Vagina (tissue), 2 donors: ENCODE measurements at regions not wholly inside any gene's neighbourhood (a gene's known extent, or its start where the extent isn't known, plus 50 kb on each side); places are given as distances from the start of the nearest gene placed in this dataset.

Source experiments
- DNase-seq, 2 donors: peaks; one replicate each; pipeline ENCODE4 v3.0.0-alpha.2; 2017; ENCODE audit errors: extremely low spot score in 2 of 2
- H3K27ac ChIP-seq: fragments of 200-600 bp; sonication (generic); one replicate; pipeline ENCODE4 v1.5.1; 2019
- H3K27me3 ChIP-seq: fragments of 200-600 bp; sonication (generic); one replicate; pipeline ENCODE4 v1.5.1; 2019
- H3K36me3 ChIP-seq, 2 donors: fragments of 200-600 bp; sonication (generic); one replicate each; pipeline ENCODE4 v1.5.1; 2017 to 2019
- H3K4me1 ChIP-seq: fragments of 200-600 bp; sonication (generic); one replicate; pipeline ENCODE4 v1.5.1; 2019
- H3K4me3 ChIP-seq, 2 donors: fragments of 200-600 bp; sonication (generic); 1 replicate in 1 of 2; 2 replicates in 1 of 2; pipeline ENCODE4 v1.5.1; 2016 to 2019
- H3K9me3 ChIP-seq: fragments of 200-600 bp; sonication (generic); one replicate; pipeline ENCODE4 v1.5.1; 2019
- POLR2A ChIP-seq, 2 donors: fragments of 450-650 bp; IDR thresholded peaks; one replicate each; pipeline ENCODE4 v1.6.1; 2017; ENCODE audit warnings: antibody characterized with exemption in 2 of 2, mild to moderate bottlenecking in 2 of 2, moderate library complexity in 2 of 2
- POLR2AphosphoS5 ChIP-seq, 2 donors: sonication (generic); formaldehyde crosslinking; IDR thresholded peaks; one replicate each; pipeline ENCODE4 v1.9.0; 2017; ENCODE audit warnings: antibody characterized with exemption in 2 of 2, mild to moderate bottlenecking in 2 of 2, low read depth in 1 of 2; ENCODE audit not compliant: insufficient read depth in 1 of 2
- intact Hi-C: fragments of 100-400 bp; cut with DNase I; formaldehyde crosslinking; loops from one replicate; pipeline ENCODE4 v1.15.1; 2023
- TF ChIP-seq, protein P1 (sequence below), 3 experiments: fragments of 450-650 bp in 2 of 3; fragments of 200-600 bp in 1 of 3; sonication (generic) in 1 of 3; IDR thresholded peaks; one replicate each; pipeline ENCODE4 v1.5.1; 2017 to 2019; ENCODE audit warnings: antibody characterized with exemption in 3 of 3, mild to moderate bottlenecking in 2 of 3, moderate library complexity in 2 of 3

GRCh38 chr10:92789067-92789466 is 59.3 kb upstream of the EXOC6 start:
- DNase-seq = no peak
- no peak overlapping the region for H3K4me3 ChIP-seq
- intact Hi-C loops = no loop called here
- TF ChIP-seq, protein P1, sequence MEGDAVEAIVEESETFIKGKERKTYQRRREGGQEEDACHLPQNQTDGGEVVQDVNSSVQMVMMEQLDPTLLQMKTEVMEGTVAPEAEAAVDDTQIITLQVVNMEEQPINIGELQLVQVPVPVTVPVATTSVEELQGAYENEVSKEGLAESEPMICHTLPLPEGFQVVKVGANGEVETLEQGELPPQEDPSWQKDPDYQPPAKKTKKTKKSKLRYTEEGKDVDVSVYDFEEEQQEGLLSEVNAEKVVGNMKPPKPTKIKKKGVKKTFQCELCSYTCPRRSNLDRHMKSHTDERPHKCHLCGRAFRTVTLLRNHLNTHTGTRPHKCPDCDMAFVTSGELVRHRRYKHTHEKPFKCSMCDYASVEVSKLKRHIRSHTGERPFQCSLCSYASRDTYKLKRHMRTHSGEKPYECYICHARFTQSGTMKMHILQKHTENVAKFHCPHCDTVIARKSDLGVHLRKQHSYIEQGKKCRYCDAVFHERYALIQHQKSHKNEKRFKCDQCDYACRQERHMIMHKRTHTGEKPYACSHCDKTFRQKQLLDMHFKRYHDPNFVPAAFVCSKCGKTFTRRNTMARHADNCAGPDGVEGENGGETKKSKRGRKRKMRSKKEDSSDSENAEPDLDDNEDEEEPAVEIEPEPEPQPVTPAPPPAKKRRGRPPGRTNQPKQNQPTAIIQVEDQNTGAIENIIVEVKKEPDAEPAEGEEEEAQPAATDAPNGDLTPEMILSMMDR (IDR thresholded peaks at IDR 0.05) = no peak
- TF ChIP-seq POLR2AphosphoS5 (IDR thresholded peaks at IDR 0.05; ENCODE audit: insufficient read depth in 1 of 2, low read depth in 1 of 2) (no peak), POLR2A (IDR thresholded peaks at IDR 0.05) (no peak)
- no peaks in the 10 kb centered on the region for H3K27me3 ChIP-seq
- no peak overlapping the region for H3K27ac ChIP-seq
- no peaks in the 10 kb centered on the region for H3K36me3 ChIP-seq
- no peaks in the 10 kb centered on the region for H3K4me1 ChIP-seq
- H3K9me3 ChIP-seq = no peaks in the 10 kb centered on the region

GRCh38 chr10:92789786-92790185 is 58.5 kb upstream of the EXOC6 start:
- Histone ChIP-seq H3K9me3 (no peaks in the 10 kb centered on the region), H3K36me3 (no peaks in the 10 kb centered on the region), H3K4me3 (no peak overlapping the region), H3K27me3 (no peaks in the 10 kb centered on the region), H3K27ac (no peak overlapping the region), H3K4me1 (no peaks in the 10 kb centered on the region)
- TF ChIP-seq POLR2AphosphoS5 (IDR thresholded peaks at IDR 0.05; ENCODE audit: insufficient read depth in 1 of 2, low read depth in 1 of 2) (no peak), POLR2A (IDR thresholded peaks at IDR 0.05) (no peak)
- TF ChIP-seq, protein P1 (IDR thresholded peaks at IDR 0.05) = no peak
- intact Hi-C loops = no loop called here
- DNase-seq = no peak

- no peak overlapping the region for H3K27ac ChIP-seq
- H3K9me3 ChIP-seq = no peaks in the 10 kb centered on the region
- DNase-seq = no peak
- no peaks in the 10 kb centered on the region for H3K27me3 ChIP-seq
- TF ChIP-seq, protein P1 (IDR thresholded peaks at IDR 0.05) = no peak
- no peak for TF ChIP-seq POLR2AphosphoS5 (IDR thresholded peaks at IDR 0.05; ENCODE audit: insufficient read depth in 1 of 2, low read depth in 1 of 2)
- no peak for TF ChIP-seq POLR2A (IDR thresholded peaks at IDR 0.05)
- H3K36me3 ChIP-seq = no peaks in the 10 kb centered on the region
- H3K4me1 ChIP-seq = no peaks in the 10 kb centered on the region
- intact Hi-C loops = no loop called here
- H3K4me3 ChIP-seq = no peak overlapping the region
These were observed 57.9 kb upstream of the EXOC6 start for GRCh38 chr10:92790440-92790839.

DNA sequence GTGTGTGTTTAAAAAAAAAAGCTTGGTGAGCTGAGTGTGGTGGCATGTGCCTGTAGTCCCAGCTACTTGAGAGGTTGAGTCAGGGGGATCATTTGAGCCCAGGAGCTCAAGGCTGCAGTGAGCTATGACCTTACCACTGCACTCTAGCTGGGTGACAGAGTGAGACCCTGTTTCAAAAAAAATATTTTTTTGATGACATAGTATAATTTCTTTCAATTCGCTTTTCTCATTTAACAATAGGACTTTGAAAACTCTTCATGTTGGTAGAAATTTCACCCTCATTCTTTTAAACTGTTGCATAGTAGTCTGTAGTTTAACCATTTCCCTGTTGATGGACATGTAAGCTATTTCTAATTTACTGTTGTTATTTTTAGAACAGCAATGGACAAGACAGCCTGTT is 55.7 kb upstream of the EXOC6 start:
- H3K4me1 ChIP-seq = no peaks in the 10 kb centered on the region
- no peaks in the 10 kb centered on the region for H3K9me3 ChIP-seq
- H3K4me3 ChIP-seq = no peak overlapping the region
- H3K27me3 ChIP-seq = no peaks in the 10 kb centered on the region
- TF ChIP-seq, protein P1 (IDR thresholded peaks at IDR 0.05) = no peak
- TF ChIP-seq POLR2A (IDR thresholded peaks at IDR 0.05) (no peak), POLR2AphosphoS5 (IDR thresholded peaks at IDR 0.05; ENCODE audit: insufficient read depth in 1 of 2, low read depth in 1 of 2) (no peak)
- H3K27ac ChIP-seq = no peak overlapping the region
- no peak for DNase-seq
- intact Hi-C loops = no loop called here
- H3K36me3 ChIP-seq = no peaks in the 10 kb centered on the region
